ENCODE measurements at regions not wholly inside any gene's neighbourhood (a gene's known extent, or its start where the extent isn't known, plus 50 kb on each side); places are given as distances from the start of the nearest gene placed in this dataset.

GRCh38 chr3:13167829-13168228 is 94.6 kb upstream of the IQSEC1 start:
- DNase-seq, result no peak

GRCh38 chr3:13167064-13167743 is 94.0 kb upstream of the IQSEC1 start:
- no peak for DNase-seq

DNA sequence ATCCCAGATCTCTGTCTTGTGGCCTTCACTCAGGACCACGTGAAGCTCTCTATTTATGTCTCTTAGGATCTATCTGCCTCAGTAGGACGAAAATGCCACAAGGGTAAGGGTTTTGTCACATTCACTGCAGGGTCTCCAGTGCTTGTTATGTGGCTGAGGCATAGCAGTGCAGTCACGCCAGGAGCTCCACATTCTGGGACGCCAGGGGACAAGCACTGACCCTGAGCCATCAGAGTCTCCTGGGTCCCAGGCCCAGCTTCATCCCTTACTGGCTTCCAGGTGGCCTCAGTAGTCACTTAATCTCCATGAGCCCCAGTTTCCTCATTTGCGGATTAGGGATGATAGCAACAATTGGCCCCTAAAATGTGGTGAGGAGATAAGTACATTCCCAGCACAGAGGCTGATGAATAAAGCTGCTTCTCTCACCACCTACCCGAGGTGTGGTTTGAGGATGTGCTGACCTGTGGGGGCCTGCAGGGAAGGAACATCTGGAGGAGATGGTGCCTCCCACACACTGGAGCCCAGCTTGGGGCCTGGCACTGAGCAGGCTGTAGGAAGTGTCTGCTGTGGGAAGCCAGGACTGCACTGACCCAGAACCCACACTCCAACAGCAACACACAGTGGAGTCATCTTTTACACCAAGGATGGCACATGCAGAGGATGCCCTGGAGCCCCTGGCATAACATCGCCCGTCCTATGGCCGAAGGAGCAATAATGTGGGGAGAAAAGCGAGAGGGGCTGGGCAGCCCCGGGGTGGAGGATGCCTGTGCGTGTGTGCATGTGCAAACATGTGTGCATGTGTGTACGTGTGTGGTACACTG is 93.2 kb upstream of the IQSEC1 start:
- DNase-seq, result no peak

GRCh38 chr3:13165576-13165975 is 92.3 kb upstream of the IQSEC1 start:
- no peak for DNase-seq

- no peak for DNase-seq
Measured at GRCh38 chr3:13164893-13165492, 91.8 kb upstream of the IQSEC1 start.

DNA sequence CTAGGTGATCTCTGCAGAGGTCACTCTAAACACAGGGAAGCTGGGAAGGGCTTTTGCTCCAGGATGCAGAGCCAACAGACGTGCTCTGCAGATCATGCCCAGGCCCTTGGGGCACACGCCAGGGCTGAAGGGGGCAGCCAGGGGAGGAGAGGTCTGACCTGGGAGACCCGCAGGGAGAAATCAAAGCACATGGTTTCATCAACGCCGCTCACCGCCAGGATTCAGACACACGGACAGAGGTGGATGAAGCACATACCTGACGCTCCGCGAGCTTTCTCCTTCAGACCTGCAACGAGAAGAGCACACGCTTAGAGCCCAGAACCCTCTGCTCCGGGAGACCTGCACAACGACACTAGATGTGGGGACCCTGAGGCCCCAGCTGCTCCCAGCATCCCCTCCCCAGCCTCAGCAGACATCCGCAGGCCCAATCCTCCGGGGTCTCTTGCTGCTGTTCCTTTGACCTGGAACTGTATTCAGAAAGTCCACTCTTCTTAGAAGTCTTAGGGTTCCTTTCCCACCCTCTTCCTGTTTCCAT is 90.7 kb upstream of the IQSEC1 start:
- DNase-seq, result no peak

GRCh38 chr3:13162549-13163320 is 89.5 kb upstream of the IQSEC1 start:
- no peak for DNase-seq

- no peak for DNase-seq
Measured at GRCh38 chr3:13161771-13162535, 88.7 kb upstream of the IQSEC1 start.

- DNase-seq, result no peak
Measured at GRCh38 chr3:13161021-13161759, 88.0 kb upstream of the IQSEC1 start.

GRCh38 chr3:13160619-13161018 is 87.4 kb upstream of the IQSEC1 start:
- no peak for DNase-seq

GRCh38 chr3:13159890-13160289 is 86.7 kb upstream of the IQSEC1 start:
- DNase-seq, result no peak

DNA sequence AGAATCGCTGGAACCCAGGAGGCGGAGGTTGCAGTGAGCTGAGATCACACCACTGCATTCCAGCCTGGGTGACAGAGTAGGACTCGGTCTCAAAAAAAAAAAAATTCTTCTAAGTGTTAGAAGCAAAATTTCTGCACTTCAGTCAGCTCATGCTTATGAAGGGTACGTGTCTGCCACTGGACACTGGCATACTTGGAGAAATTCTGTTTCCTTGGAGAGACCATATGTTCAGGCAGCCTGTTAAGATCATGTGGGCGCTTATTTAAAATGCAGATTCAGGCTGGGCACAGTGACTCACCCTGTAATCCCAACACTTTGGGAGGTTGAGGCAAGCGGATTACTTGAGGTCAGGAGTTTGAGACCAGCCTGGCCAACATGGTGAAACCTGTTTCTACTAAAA is 85.6 kb upstream of the IQSEC1 start:
- DNase-seq, result no peak

DNA sequence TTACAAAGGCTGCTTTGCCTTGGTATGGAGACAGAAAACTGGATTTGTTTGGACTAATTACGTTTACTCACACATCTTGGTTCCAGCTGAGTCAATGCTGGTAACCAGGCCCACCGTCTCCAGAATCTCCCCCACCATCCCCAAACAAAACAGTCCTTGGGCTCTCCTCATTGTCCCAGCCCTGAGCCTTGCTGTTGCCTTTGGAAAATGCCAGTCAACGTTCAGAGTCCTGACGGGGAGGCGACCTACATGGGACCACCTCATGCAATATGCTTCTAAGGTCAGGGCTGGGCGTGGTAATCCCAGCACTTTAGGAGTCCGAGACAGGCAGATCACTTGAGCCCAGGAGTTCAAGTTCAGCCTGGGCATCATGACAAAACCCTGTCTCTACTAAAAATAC is 85.2 kb upstream of the IQSEC1 start:
- DNase-seq, result no peak

GRCh38 chr3:13157986-13158385 is 84.8 kb upstream of the IQSEC1 start:
- no peak for DNase-seq

GRCh38 chr3:13152826-13153710 is 79.8 kb upstream of the IQSEC1 start:
- DNase-seq, result no peak

GRCh38 chr3:13150624-13151023 is 77.4 kb upstream of the IQSEC1 start:
- DNase-seq, result no peak

GRCh38 chr3:13149330-13150108 is 76.3 kb upstream of the IQSEC1 start:
- DNase-seq, result no peak

GRCh38 chr3:13148561-13149329 is 75.5 kb upstream of the IQSEC1 start:
- DNase-seq, result no peak

GRCh38 chr3:13148126-13148525 is 74.9 kb upstream of the IQSEC1 start:
- no peak for DNase-seq
